ENCODE measurements at regions not wholly inside any gene's neighbourhood (a gene's known extent, or its start where the extent isn't known, plus 50 kb on each side); places are given as distances from the start of the nearest gene placed in this dataset.

DNA sequence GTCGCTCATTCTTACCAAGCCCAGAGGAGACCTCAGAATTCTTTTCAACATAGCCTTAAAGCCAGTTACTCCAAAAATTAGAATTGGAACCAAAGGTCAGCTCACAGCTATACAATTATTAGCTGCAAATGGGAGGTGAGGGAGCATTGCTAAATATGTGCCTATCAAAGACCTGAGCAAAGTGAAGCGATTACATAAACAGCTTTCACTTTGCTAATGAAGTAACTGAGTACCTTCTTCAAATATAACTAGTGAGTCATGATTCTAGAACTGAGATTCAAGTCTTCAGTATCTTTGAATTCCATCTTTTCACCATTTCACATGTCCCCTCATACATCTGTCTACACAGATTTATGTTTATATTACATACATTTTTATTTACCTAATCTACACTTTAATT is 122.6 kb downstream of the P2RY1 start:
- H3K27me3 ChIP-seq (ENCODE audit: insufficient read depth, poor library complexity, severe bottlenecking), result no peaks in the 10 kb centered on the region
- no peak overlapping the region for H3K4me3 ChIP-seq (replicated peaks; ENCODE audit: insufficient read depth, low read length)
- DNase-seq (ENCODE audit: low read depth in 1 of 2, low spot score in 1 of 2), result no peak
- H3K27ac ChIP-seq (replicated peaks), result no peak overlapping the region
- no peak for TF ChIP-seq SPI1 (IDR thresholded peaks at IDR 0.05; ENCODE audit: borderline replicate concordance, low read depth)
- TF ChIP-seq, protein P1, sequence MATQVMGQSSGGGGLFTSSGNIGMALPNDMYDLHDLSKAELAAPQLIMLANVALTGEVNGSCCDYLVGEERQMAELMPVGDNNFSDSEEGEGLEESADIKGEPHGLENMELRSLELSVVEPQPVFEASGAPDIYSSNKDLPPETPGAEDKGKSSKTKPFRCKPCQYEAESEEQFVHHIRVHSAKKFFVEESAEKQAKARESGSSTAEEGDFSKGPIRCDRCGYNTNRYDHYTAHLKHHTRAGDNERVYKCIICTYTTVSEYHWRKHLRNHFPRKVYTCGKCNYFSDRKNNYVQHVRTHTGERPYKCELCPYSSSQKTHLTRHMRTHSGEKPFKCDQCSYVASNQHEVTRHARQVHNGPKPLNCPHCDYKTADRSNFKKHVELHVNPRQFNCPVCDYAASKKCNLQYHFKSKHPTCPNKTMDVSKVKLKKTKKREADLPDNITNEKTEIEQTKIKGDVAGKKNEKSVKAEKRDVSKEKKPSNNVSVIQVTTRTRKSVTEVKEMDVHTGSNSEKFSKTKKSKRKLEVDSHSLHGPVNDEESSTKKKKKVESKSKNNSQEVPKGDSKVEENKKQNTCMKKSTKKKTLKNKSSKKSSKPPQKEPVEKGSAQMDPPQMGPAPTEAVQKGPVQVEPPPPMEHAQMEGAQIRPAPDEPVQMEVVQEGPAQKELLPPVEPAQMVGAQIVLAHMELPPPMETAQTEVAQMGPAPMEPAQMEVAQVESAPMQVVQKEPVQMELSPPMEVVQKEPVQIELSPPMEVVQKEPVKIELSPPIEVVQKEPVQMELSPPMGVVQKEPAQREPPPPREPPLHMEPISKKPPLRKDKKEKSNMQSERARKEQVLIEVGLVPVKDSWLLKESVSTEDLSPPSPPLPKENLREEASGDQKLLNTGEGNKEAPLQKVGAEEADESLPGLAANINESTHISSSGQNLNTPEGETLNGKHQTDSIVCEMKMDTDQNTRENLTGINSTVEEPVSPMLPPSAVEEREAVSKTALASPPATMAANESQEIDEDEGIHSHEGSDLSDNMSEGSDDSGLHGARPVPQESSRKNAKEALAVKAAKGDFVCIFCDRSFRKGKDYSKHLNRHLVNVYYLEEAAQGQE (IDR thresholded peaks at IDR 0.05; ENCODE audit: insufficient replicate concordance, low read depth), result no peak
- TF ChIP-seq, protein P2, sequence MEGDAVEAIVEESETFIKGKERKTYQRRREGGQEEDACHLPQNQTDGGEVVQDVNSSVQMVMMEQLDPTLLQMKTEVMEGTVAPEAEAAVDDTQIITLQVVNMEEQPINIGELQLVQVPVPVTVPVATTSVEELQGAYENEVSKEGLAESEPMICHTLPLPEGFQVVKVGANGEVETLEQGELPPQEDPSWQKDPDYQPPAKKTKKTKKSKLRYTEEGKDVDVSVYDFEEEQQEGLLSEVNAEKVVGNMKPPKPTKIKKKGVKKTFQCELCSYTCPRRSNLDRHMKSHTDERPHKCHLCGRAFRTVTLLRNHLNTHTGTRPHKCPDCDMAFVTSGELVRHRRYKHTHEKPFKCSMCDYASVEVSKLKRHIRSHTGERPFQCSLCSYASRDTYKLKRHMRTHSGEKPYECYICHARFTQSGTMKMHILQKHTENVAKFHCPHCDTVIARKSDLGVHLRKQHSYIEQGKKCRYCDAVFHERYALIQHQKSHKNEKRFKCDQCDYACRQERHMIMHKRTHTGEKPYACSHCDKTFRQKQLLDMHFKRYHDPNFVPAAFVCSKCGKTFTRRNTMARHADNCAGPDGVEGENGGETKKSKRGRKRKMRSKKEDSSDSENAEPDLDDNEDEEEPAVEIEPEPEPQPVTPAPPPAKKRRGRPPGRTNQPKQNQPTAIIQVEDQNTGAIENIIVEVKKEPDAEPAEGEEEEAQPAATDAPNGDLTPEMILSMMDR (IDR thresholded peaks at IDR 0.05; ENCODE audit: insufficient read depth, low read length), result no peak
- no peak for TF ChIP-seq POLR2AphosphoS5 (IDR thresholded peaks at IDR 0.05; ENCODE audit: low read depth)
- TF ChIP-seq GABPA (IDR thresholded peaks at IDR 0.05; ENCODE audit: low read depth), result no peak

DNA sequence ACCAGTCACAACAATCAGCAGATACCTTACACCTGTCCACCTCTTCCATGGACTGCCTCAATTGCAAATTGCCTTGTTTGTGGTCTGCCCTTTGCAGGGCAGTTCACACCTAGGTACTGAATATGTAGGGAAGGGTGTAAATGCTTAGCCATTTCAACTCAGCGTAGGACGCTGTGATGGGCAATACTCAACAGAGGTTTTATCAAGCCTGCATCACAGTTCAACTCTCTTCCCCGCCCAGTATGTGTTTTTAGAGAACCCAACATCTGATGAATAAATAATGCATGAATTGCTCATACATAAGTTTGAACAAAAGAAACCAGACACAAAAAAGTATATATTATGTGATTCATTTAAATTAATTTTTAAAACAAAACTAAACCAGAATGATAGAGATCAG is 124.4 kb downstream of the P2RY1 start:
- no peak for DNase-seq (ENCODE audit: low read depth in 1 of 2, low spot score in 1 of 2)
- no peak for TF ChIP-seq SPI1 (IDR thresholded peaks at IDR 0.05; ENCODE audit: borderline replicate concordance, low read depth)
- TF ChIP-seq, protein P2 (IDR thresholded peaks at IDR 0.05; ENCODE audit: insufficient read depth, low read length), result no peak
- H3K4me3 ChIP-seq (replicated peaks; ENCODE audit: insufficient read depth, low read length), result no peak overlapping the region
- no peak overlapping the region for H3K27ac ChIP-seq (replicated peaks)
- H3K27me3 ChIP-seq (ENCODE audit: insufficient read depth, poor library complexity, severe bottlenecking), result no peaks in the 10 kb centered on the region

DNA sequence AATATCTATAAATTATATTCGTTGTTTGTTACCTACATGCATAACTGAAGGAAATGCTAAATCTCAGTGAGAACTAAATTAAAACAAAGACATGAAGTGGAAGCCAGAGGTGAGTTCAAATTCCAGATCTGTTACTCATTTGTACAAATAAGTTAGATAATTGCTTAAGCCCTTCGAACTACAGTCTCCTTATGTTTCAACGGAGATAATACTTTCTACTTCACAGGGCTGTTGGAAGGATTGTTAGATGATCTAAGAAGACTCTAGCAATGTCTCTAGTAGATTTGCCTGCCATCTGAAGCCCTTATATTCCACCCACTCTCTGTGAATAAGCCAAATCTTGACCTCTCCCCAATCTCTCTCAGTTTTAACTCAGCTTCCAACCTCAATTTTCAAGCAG is 125.8 kb downstream of the P2RY1 start:
- no peak overlapping the region for H3K27ac ChIP-seq (replicated peaks)
- no peak overlapping the region for H3K4me3 ChIP-seq (replicated peaks; ENCODE audit: insufficient read depth, low read length)
- TF ChIP-seq, protein P1 (IDR thresholded peaks at IDR 0.05; ENCODE audit: insufficient replicate concordance, low read depth), result no peak
- TF ChIP-seq POLR2AphosphoS5 (IDR thresholded peaks at IDR 0.05; ENCODE audit: low read depth) (no peak), GABPA (IDR thresholded peaks at IDR 0.05; ENCODE audit: low read depth) (no peak), SPI1 (IDR thresholded peaks at IDR 0.05; ENCODE audit: borderline replicate concordance, low read depth) (no peak)
- TF ChIP-seq, protein P2 (IDR thresholded peaks at IDR 0.05; ENCODE audit: insufficient read depth, low read length), result no peak
- no peak for DNase-seq (ENCODE audit: low read depth in 1 of 2, low spot score in 1 of 2)
- H3K27me3 ChIP-seq (ENCODE audit: insufficient read depth, poor library complexity, severe bottlenecking), result no peaks in the 10 kb centered on the region

DNA sequence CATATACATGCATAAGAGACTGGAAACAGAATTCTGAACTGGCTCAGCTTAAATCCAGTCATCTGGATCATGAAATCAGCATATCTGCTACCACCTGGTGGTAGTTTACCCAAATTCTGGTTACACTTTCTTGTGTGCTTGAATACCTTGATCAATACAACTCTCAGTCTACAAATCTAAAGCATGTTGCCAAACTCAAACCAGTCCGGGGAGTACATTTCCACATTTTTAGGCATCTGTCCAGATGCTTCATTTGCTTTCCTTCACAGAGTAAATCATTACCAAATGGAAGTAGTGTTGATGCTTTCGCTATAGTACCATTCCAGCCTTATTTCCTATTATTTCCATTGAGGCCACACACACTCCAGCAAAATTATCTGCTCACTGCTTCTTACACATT is 126.4 kb downstream of the P2RY1 start:
- TF ChIP-seq GABPA (IDR thresholded peaks at IDR 0.05; ENCODE audit: low read depth), result no peak
- TF ChIP-seq, protein P2 (IDR thresholded peaks at IDR 0.05; ENCODE audit: insufficient read depth, low read length), result no peak
- Histone ChIP-seq H3K4me3 (replicated peaks; ENCODE audit: insufficient read depth, low read length) (no peak overlapping the region), H3K27ac (replicated peaks) (no peak overlapping the region), H3K27me3 (ENCODE audit: insufficient read depth, poor library complexity, severe bottlenecking) (no peaks in the 10 kb centered on the region)
- DNase-seq (ENCODE audit: low read depth in 1 of 2, low spot score in 1 of 2), result no peak
